Hepatocyte (in vitro differentiated cells): ENCODE measurements at regions not wholly inside any gene's neighbourhood (a gene's known extent, or its start where the extent isn't known, plus 50 kb on each side); places are given as distances from the start of the nearest gene placed in this dataset.

Source experiments
- DNase-seq: peaks from one replicate; pipeline ENCODE4 v3.0.0-alpha.2; 2016; ENCODE audit warnings: low spot score
- H2AFZ ChIP-seq: fragments of 200-600 bp; sonication (generic); 2 replicates; pipeline ENCODE4 v1.6.0; 2016; ENCODE audit warnings: antibody characterized with exemption, mild to moderate bottlenecking
- H3K27ac ChIP-seq: fragments of 200-600 bp; sonication (generic); 2 replicates; pipeline ENCODE4 v1.5.1; 2016; ENCODE audit warnings: mild to moderate bottlenecking
- H3K27me3 ChIP-seq: fragments of 200-600 bp; sonication (generic); 2 replicates; pipeline ENCODE4 v1.6.1; 2016
- H3K36me3 ChIP-seq: fragments of 200-600 bp; sonication (generic); replicated peaks from 2 replicates; pipeline ENCODE4 v1.5.1; 2016; ENCODE audit warnings: low read depth; ENCODE audit not compliant: insufficient read depth
- H3K4me1 ChIP-seq: fragments of 200-600 bp; sonication (generic); 2 replicates; pipeline ENCODE4 v1.5.1; 2016; ENCODE audit warnings: mild to moderate bottlenecking, moderate library complexity; ENCODE audit not compliant: insufficient read depth
- H3K4me2 ChIP-seq: fragments of 200-600 bp; sonication (generic); 2 replicates; pipeline ENCODE4 v1.6.0; 2016
- H3K4me3 ChIP-seq: fragments of 200-600 bp; sonication (generic); 2 replicates; pipeline ENCODE4 v1.5.1; 2016; ENCODE audit warnings: mild to moderate bottlenecking
- H3K79me2 ChIP-seq: fragments of 200-600 bp; sonication (generic); 2 replicates; pipeline ENCODE4 v1.6.0; 2017; ENCODE audit warnings: mild to moderate bottlenecking
- H3K9me2 ChIP-seq: fragments of 200-600 bp; sonication (generic); replicated peaks from 2 replicates; pipeline ENCODE4 v1.6.0; 2017; ENCODE audit warnings: mild to moderate bottlenecking; ENCODE audit not compliant: insufficient read depth
- H3K9me3 ChIP-seq: fragments of 200-600 bp; sonication (generic); 2 replicates; pipeline ENCODE4 v1.5.1; 2016; ENCODE audit warnings: low read depth, mild to moderate bottlenecking
- H4K20me1 ChIP-seq: fragments of 200-600 bp; sonication (generic); 2 replicates; pipeline ENCODE4 v1.6.0; 2016; ENCODE audit warnings: mild to moderate bottlenecking; ENCODE audit not compliant: insufficient read depth, poor library complexity, severe bottlenecking
- CTCF ChIP-seq: fragments of 200-600 bp; sonication (generic); IDR thresholded peaks from 2 replicates; pipeline ENCODE4 v1.5.1; 2016; ENCODE audit warnings: antibody characterized with exemption, mild to moderate bottlenecking; ENCODE audit not compliant: poor library complexity
- EZH2 ChIP-seq: fragments of 200-600 bp; sonication (generic); IDR thresholded peaks from 2 replicates; pipeline ENCODE4 v1.6.1; 2016; ENCODE audit warnings: antibody characterized with exemption, mild to moderate bottlenecking, borderline replicate concordance
- EZH2phosphoT487 ChIP-seq: fragments of 200-600 bp; sonication (generic); IDR thresholded peaks from one replicate; pipeline ENCODE4 v1.6.1; 2018; ENCODE audit warnings: antibody characterized with exemption, mild to moderate bottlenecking, low read depth, moderate library complexity; ENCODE audit not compliant: unreplicated experiment, severe bottlenecking
- WGBS: methylation state at CpG from one replicate; pipeline ENCODE4 v1.1.6; 2016; ENCODE audit warnings: low lambda C conversion rate; ENCODE audit errors: missing lambda C conversion rate; 5-methylcytosine and 5-hydroxymethylcytosine counted together

- WGBS, result 93% methylated on average over 4 of the region's 4 CpGs
- H3K79me2 ChIP-seq, result no peaks in the 10 kb centered on the region
- H3K9me2 ChIP-seq, result no peaks in the 10 kb centered on the region
- H3K27me3 ChIP-seq, result no peaks in the 10 kb centered on the region
- no peak overlapping the region for H3K4me3 ChIP-seq
- H2AFZ ChIP-seq, result no peak overlapping the region
- no peak overlapping the region for H3K27ac ChIP-seq
- no peaks in the 10 kb centered on the region for H4K20me1 ChIP-seq
- H3K36me3 ChIP-seq, result no peaks in the 10 kb centered on the region
- DNase-seq, result no peak
- TF ChIP-seq EZH2, result no peak
- no peaks in the 10 kb centered on the region for H3K9me3 ChIP-seq
- H3K4me1 ChIP-seq, result no peaks in the 10 kb centered on the region
- no peak overlapping the region for H3K4me2 ChIP-seq
Measured at GRCh38 chr13:34507630-34508029, 434.4 kb upstream of the NBEA start.

- H3K79me2 ChIP-seq, result no peaks in the 10 kb centered on the region
- H2AFZ ChIP-seq, result no peak overlapping the region
- no peaks in the 10 kb centered on the region for H3K27me3 ChIP-seq
- WGBS, result 89% methylated on average over 3 of the region's 3 CpGs
- no peaks in the 10 kb centered on the region for H3K9me3 ChIP-seq
- TF ChIP-seq EZH2 (no peak), EZH2phosphoT487 (no peak), CTCF (no peak)
- no peaks in the 10 kb centered on the region for H3K4me1 ChIP-seq
- no peak overlapping the region for H3K4me3 ChIP-seq
- H4K20me1 ChIP-seq, result no peaks in the 10 kb centered on the region
- DNase-seq, result no peak
- H3K9me2 ChIP-seq, result no peaks in the 10 kb centered on the region
- H3K36me3 ChIP-seq, result no peaks in the 10 kb centered on the region
- no peak overlapping the region for H3K4me2 ChIP-seq
- no peak overlapping the region for H3K27ac ChIP-seq
Measured at GRCh38 chr13:34512817-34513216, 429.3 kb upstream of the NBEA start.

- Histone ChIP-seq H3K27ac (no peak overlapping the region), H3K4me2 (no peak overlapping the region), H3K9me3 (no peaks in the 10 kb centered on the region), H3K4me1 (no peaks in the 10 kb centered on the region), H4K20me1 (no peaks in the 10 kb centered on the region), H3K36me3 (no peaks in the 10 kb centered on the region), H3K79me2 (no peaks in the 10 kb centered on the region), H3K9me2 (no peaks in the 10 kb centered on the region), H3K4me3 (no peak overlapping the region), H3K27me3 (no peaks in the 10 kb centered on the region), H2AFZ (no peak overlapping the region)
- WGBS, result 97% methylated on average over 1 of the region's 1 CpG
- no peak for TF ChIP-seq CTCF
- TF ChIP-seq EZH2, result no peak
- no peak for TF ChIP-seq EZH2phosphoT487
- no peak for DNase-seq
Measured at GRCh38 chr13:34513526-34513925, 428.5 kb upstream of the NBEA start.

- no peak overlapping the region for H3K4me2 ChIP-seq
- H4K20me1 ChIP-seq, result no peaks in the 10 kb centered on the region
- no peak overlapping the region for H3K4me3 ChIP-seq
- H3K79me2 ChIP-seq, result no peaks in the 10 kb centered on the region
- 96% methylated on average over 3 of the region's 3 CpGs for WGBS
- TF ChIP-seq EZH2phosphoT487, result no peak
- H3K9me2 ChIP-seq, result no peaks in the 10 kb centered on the region
- no peaks in the 10 kb centered on the region for H3K9me3 ChIP-seq
- no peak overlapping the region for H3K27ac ChIP-seq
- H2AFZ ChIP-seq, result no peak overlapping the region
- DNase-seq, result no peak
- H3K27me3 ChIP-seq, result no peaks in the 10 kb centered on the region
- no peaks in the 10 kb centered on the region for H3K36me3 ChIP-seq
- no peaks in the 10 kb centered on the region for H3K4me1 ChIP-seq
Measured at GRCh38 chr13:34515201-34515600, 426.9 kb upstream of the NBEA start.

- WGBS, result 78% methylated on average over 5 of the region's 5 CpGs
- no peaks in the 10 kb centered on the region for H3K36me3 ChIP-seq
Measured at GRCh38 chr13:34521171-34521570, 420.9 kb upstream of the NBEA start.

More at GRCh38 chr13:34521171-34521570, 420.9 kb upstream of the NBEA start:
- no peak for DNase-seq
- no peaks in the 10 kb centered on the region for H4K20me1 ChIP-seq
- no peak overlapping the region for H3K4me3 ChIP-seq
- H3K4me2 ChIP-seq, result no peak overlapping the region
- H3K4me1 ChIP-seq, result no peaks in the 10 kb centered on the region
- no peaks in the 10 kb centered on the region for H3K9me2 ChIP-seq
- H3K27ac ChIP-seq, result no peak overlapping the region
- no peak for TF ChIP-seq CTCF
- no peak for TF ChIP-seq EZH2
- no peak for TF ChIP-seq EZH2phosphoT487
- H2AFZ ChIP-seq, result no peak overlapping the region
- no peaks in the 10 kb centered on the region for H3K9me3 ChIP-seq
- H3K79me2 ChIP-seq, result no peaks in the 10 kb centered on the region
- H3K27me3 ChIP-seq, result no peaks in the 10 kb centered on the region
